HEK293T (cell line): ENCODE measurements at regions not wholly inside any gene's neighbourhood (a gene's known extent, or its start where the extent isn't known, plus 50 kb on each side); places are given as distances from the start of the nearest gene placed in this dataset.
"Not testable (repeated sequence)": the region's sequence is repeated elsewhere in the genome, so short reads cannot be mapped to it uniquely, and the experiment has no call there.

ENCODE experiments used
- CTCF ChIA-PET: fragments of 350-600 bp; formaldehyde crosslinking; extraction: SDS; loops from one replicate; lab custom pipeline; 2021; ENCODE audit warnings: antibody characterized with exemption, inconsistent platforms; lab: Yijun Ruan, JAX
- POLR2A ChIA-PET: fragments of 350-600 bp; formaldehyde crosslinking; extraction: SDS; loops from one replicate; lab custom pipeline; 2020; ENCODE audit warnings: antibody characterized with exemption, inconsistent platforms; lab: Yijun Ruan, JAX
- DNase-seq: peaks from one replicate; pipeline ENCODE4 v3.0.0; 2012; ENCODE audit warnings: mixed read lengths; ENCODE audit errors: extremely low spot score
- ARNT ChIP-seq: fragments of 450-650 bp; IDR thresholded peaks from 2 replicates; pipeline ENCODE4 v1.6.1; 2017; ENCODE audit warnings: mild to moderate bottlenecking
- BHLHE40 ChIP-seq: fragments of 450-650 bp; IDR thresholded peaks from 2 replicates; pipeline ENCODE4 v1.6.1; 2016; ENCODE audit warnings: mild to moderate bottlenecking, moderate library complexity, borderline replicate concordance
- CTBP1 ChIP-seq: fragments of 450-650 bp; IDR thresholded peaks from 2 replicates; pipeline ENCODE4 v1.6.1; 2016; ENCODE audit warnings: borderline replicate concordance
- ELF4 ChIP-seq: fragments of 450-650 bp; IDR thresholded peaks from 2 replicates; pipeline ENCODE4 v1.6.1; 2017; ENCODE audit warnings: antibody characterized with exemption
- FOXA1 ChIP-seq: fragments of 450-650 bp; IDR thresholded peaks from 2 replicates; pipeline ENCODE4 v1.6.1; 2016; ENCODE audit warnings: mild to moderate bottlenecking
- FOXK2 ChIP-seq: fragments of 450-650 bp; IDR thresholded peaks from 2 replicates; pipeline ENCODE4 v1.6.1; 2016; ENCODE audit warnings: mild to moderate bottlenecking
- FOXM1 ChIP-seq: fragments of 450-650 bp; IDR thresholded peaks from 2 replicates; pipeline ENCODE4 v1.6.1; 2017; ENCODE audit warnings: mild to moderate bottlenecking, borderline replicate concordance
- HDGF ChIP-seq: fragments of 450-650 bp; IDR thresholded peaks from 2 replicates; pipeline ENCODE4 v1.6.1; 2017; ENCODE audit warnings: antibody characterized with exemption, borderline replicate concordance
- L3MBTL2 ChIP-seq: fragments of 450-650 bp; conservative IDR thresholded peaks from 2 replicates; pipeline ENCODE4 v1.6.1; 2016; ENCODE audit warnings: mild to moderate bottlenecking
- LEF1 ChIP-seq: fragments of 450-650 bp; IDR thresholded peaks from 2 replicates; pipeline ENCODE4 v1.6.1; 2017; ENCODE audit warnings: mild to moderate bottlenecking, borderline replicate concordance
- NFRKB ChIP-seq: fragments of 450-650 bp; IDR thresholded peaks from 2 replicates; pipeline ENCODE4 v1.6.1; 2016; ENCODE audit warnings: mild to moderate bottlenecking, moderate library complexity
- SP1 ChIP-seq: fragments of 450-650 bp; IDR thresholded peaks from 2 replicates; pipeline ENCODE4 v1.6.1; 2017
- SUZ12 ChIP-seq: fragments of 450-650 bp; IDR thresholded peaks from 2 replicates; pipeline ENCODE4 v1.6.1; 2016; ENCODE audit warnings: mild to moderate bottlenecking
- TARDBP ChIP-seq: fragments of 450-650 bp; IDR thresholded peaks from 2 replicates; pipeline ENCODE4 v1.6.1; 2016
- ZNF384 ChIP-seq: fragments of 450-650 bp; IDR thresholded peaks from 2 replicates; pipeline ENCODE4 v1.6.1; 2016
- TF ChIP-seq, protein P1 (sequence below): fragments of 450-650 bp; IDR thresholded peaks from 2 replicates; pipeline ENCODE4 v1.6.1; 2016

GRCh38 chr10:18880530-18880929 lies 168.1 kb upstream of the MALRD1 start:
- TF ChIP-seq ZNF384 = no peak
- TF ChIP-seq CTBP1 = no peak
- TF ChIP-seq L3MBTL2 = no peak
- no peak for TF ChIP-seq SUZ12
- no peak for TF ChIP-seq FOXM1
- TF ChIP-seq TARDBP = no peak
- TF ChIP-seq, protein P1, sequence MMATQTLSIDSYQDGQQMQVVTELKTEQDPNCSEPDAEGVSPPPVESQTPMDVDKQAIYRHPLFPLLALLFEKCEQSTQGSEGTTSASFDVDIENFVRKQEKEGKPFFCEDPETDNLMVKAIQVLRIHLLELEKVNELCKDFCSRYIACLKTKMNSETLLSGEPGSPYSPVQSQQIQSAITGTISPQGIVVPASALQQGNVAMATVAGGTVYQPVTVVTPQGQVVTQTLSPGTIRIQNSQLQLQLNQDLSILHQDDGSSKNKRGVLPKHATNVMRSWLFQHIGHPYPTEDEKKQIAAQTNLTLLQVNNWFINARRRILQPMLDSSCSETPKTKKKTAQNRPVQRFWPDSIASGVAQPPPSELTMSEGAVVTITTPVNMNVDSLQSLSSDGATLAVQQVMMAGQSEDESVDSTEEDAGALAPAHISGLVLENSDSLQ = no peak
- TF ChIP-seq BHLHE40 = no peak
- TF ChIP-seq SP1 = no peak
- no peak for TF ChIP-seq FOXK2
- TF ChIP-seq ELF4 = no peak
- no peak for TF ChIP-seq HDGF
- no peak for TF ChIP-seq FOXA1
- TF ChIP-seq NFRKB = no peak
- no peak for TF ChIP-seq ARNT
- TF ChIP-seq LEF1 = no peak
- ChIA-PET CTCF (no interaction called here), POLR2A (no interaction called here)
- no peak for DNase-seq

DNA sequence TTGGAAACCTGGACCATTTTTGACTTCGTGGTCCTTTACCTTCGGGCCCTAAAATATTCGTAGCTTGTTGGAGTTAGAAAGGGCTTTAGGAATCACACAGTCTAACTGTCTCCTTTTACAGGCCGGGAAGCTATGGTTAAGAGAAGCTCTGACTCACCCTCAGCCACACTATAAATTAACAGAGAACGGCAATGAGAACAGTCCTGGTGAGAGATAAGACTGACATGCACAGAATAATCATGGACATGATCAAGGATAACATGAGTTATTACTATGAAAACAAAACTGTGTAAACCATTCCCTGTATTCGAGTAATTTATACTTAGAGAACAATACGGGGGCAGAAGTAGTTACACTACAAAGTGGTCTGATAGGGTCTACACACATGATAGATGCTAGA lies 162.5 kb upstream of the MALRD1 start:
- TF ChIP-seq, protein P1 = peak; percentile 73
- TF ChIP-seq LEF1 = no peak
- ChIA-PET CTCF (no interaction called here), POLR2A (interaction anchor here (1.2 kb wide), 1 partner anchor 10 kb away, joined by 5 read pairs; no protein-coding TSS in a partner anchor)
- peak; percentile 17 for DNase-seq

- CTCF ChIA-PET = no interaction called here
These were observed 142.0 kb upstream of the MALRD1 start for GRCh38 chr10:18906636-18907035.

DNA sequence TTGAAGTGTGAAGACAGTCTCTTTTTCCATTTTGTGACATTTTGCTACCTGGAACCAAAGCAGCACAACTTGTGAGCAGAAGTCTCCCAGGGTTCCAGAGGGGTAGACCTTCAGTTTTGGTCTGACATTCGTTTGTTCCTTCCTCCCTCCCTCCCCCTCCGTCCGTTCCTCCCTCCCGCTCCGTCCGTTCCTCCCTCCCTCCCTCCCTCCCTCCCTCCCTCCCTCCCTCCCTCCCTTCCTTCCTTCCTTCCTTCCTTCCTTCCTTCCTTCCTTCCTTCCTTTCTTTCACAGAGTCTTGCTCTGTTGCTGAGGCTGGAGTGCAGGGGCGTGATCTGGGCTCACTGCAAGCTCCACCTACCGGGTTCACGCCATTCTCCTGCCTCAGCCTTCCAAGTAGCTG lies 131.2 kb upstream of the MALRD1 start:
- POLR2A ChIA-PET, DNase-seq, CTCF ChIA-PET: not testable (repeated sequence)

More at GRCh38 chr10:18906636-18907035, 142.0 kb upstream of the MALRD1 start:
- no peak for TF ChIP-seq FOXM1
- no peak for TF ChIP-seq TARDBP
- no peak for TF ChIP-seq SP1
- TF ChIP-seq NFRKB = no peak
- TF ChIP-seq FOXK2 = no peak
- TF ChIP-seq L3MBTL2 = no peak
- TF ChIP-seq HDGF = no peak
- no peak for TF ChIP-seq SUZ12
- TF ChIP-seq ARNT = no peak
- no peak for TF ChIP-seq CTBP1
- no peak for TF ChIP-seq LEF1
- no peak for TF ChIP-seq BHLHE40
- no peak for TF ChIP-seq ELF4
- TF ChIP-seq, protein P1 = no peak
- no peak for TF ChIP-seq ZNF384
- no peak for DNase-seq
- POLR2A ChIA-PET = no interaction called here

DNA sequence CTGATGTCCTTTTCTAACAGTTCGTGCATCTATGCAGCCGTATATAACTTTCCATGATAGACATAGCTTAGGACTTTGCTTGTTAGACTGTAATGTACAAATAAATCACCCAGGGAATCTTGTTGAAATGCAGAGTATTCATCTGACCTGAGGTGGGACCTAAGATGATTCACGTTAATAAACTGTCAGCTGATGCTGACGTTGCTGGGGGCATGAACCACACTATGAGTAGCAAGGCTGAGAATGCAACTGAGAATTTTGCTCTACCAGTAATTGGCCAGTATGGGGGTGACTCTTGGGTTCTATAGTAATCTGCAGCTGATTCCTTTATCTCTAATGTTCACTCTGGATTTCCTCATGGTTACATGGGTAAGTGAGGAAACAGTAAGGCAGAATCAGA lies 130.1 kb upstream of the MALRD1 start:
- TF ChIP-seq FOXK2 (no peak), SP1 (no peak), CTBP1 (no peak), TARDBP (no peak), FOXM1 (no peak), L3MBTL2 (no peak), ZNF384 (no peak), LEF1 (no peak), SUZ12 (no peak), ARNT (no peak), NFRKB (no peak), ELF4 (no peak), HDGF (no peak), BHLHE40 (no peak), FOXA1 (no peak)
- TF ChIP-seq, protein P1 = no peak
- ChIA-PET CTCF (no interaction called here), POLR2A (no interaction called here)
- DNase-seq = no peak

DNA sequence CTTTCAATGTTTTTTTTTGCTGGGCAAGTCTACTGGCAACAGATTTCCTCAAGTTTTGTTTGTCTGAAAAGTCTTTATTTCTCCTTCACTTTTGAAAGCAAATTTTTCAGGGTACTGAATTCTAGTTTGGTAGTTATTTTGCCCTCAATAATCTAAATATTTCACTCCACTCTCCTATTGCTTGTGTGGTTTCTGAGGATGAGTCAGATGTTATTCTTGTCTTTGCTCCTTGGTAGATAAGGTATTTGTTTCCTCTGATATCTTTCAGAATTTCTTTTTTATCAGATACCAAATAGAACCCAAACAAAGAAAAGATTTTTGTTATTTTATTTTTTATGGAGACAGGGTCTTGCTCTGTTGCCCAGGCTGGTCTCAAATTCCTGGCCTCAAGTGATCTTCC lies 99.2 kb upstream of the MALRD1 start:
- ChIA-PET POLR2A (no interaction called here), CTCF (no interaction called here)
- TF ChIP-seq FOXA1 (no peak), L3MBTL2 (no peak), LEF1 (no peak), HDGF (no peak), FOXK2 (no peak), SP1 (no peak), FOXM1 (no peak), ARNT (no peak), ZNF384 (no peak), TARDBP (no peak), NFRKB (no peak)
- TF ChIP-seq, protein P1 = no peak
- no peak for DNase-seq

GRCh38 chr10:18951072-18951823 lies 97.4 kb upstream of the MALRD1 start:
- DNase-seq, POLR2A ChIA-PET, CTCF ChIA-PET: not testable (repeated sequence)
